ENCODE measurements at regions not wholly inside any gene's neighbourhood (a gene's known extent, or its start where the extent isn't known, plus 50 kb on each side); places are given as distances from the start of the nearest gene placed in this dataset.
"Not testable (repeated sequence)": the region's sequence is repeated elsewhere in the genome, so short reads cannot be mapped to it uniquely, and the experiment has no call there.

DNA sequence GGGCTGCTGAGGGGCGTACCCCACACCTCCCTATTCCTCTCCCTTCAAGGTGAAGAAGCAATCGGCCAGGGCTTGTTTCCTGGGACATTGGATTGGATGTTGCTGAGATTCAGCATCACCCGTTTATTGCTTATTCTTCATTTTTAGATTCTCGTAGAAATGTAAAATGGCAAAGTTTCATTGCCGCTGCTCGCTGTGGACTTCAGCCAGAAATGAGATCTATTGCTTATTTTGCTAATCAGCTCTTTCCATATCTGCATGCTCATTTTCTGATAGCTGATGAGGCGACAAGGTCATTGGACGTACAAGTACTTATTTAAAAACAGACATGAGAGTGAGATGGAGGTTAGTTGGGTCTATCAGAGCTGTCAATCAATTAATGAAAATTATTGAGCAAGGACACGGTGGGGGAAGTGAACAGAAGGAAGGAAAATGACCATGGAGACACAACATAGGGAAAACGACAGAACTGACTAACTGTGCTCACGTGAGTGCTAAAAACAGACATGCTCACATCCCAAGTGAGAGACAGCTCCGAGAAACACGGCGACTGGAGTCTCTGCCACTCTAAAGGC is 471.2 kb downstream of the NR2F2 start:
- in situ Hi-C loops (cut with HindIII; ENCODE audit: low pct_unique_long_range_greater_than_20kb, low sequenced_read_pairs) = no loop called here
- DNase-seq (ENCODE audit: low read depth) = no peak

- DNase-seq (ENCODE audit: low read depth) = no peak
- in situ Hi-C loops (cut with HindIII; ENCODE audit: low pct_unique_long_range_greater_than_20kb, low sequenced_read_pairs) = no loop called here
Measured at GRCh38 chr15:96802611-96803255, 472.2 kb downstream of the NR2F2 start.

DNA sequence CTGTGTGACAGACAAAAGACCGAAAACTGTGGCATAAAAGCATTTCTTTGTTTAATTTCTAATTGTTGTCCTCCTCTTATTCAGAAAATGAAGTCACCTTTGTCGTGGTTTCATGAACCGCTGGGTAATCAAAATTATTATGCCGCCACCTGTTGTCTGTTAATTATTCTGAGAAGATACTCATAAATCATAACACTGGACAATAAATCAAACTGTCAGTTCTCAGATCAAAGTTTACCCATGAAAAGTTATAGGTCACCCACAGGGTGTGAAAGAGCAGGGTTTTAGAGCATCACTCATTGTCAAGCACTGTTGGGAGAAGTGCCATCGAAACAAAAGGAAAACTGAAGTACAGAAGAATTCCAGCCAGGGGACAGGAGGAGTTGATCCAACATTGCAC is 474.3 kb downstream of the NR2F2 start:
- in situ Hi-C loops (cut with HindIII; ENCODE audit: low pct_unique_long_range_greater_than_20kb, low sequenced_read_pairs) = no loop called here

DNA sequence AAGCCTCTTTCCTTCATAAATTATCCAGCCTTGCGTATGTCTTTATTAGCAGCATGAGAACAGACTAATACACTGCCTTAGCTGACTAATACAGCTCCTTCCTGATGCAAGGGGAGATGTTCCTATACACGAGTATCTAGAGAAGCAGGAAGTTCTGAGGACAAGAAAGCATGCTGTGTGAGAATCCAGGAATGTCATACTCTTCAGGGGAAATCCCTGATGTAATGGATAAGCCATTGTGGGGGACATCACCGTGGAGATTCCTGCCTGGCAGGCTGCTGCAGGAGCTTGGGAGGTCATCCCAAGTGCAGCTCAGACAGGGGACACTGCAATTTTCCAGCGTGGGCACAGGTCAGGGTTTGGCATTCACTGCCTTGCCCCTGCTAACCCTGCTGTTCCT is 476.9 kb downstream of the NR2F2 start:
- in situ Hi-C loops (cut with HindIII; ENCODE audit: low pct_unique_long_range_greater_than_20kb, low sequenced_read_pairs) = no loop called here
- DNase-seq (ENCODE audit: low read depth) = peak; percentile 66

More for the DNA sequence above, 474.3 kb downstream of the NR2F2 start:
- DNase-seq (ENCODE audit: low read depth) = no peak

GRCh38 chr15:96817900-96818299 is 487.4 kb downstream of the NR2F2 start:
- in situ Hi-C loops (cut with HindIII; ENCODE audit: low pct_unique_long_range_greater_than_20kb, low sequenced_read_pairs) = no loop called here
- no peak for DNase-seq (ENCODE audit: low read depth)

DNA sequence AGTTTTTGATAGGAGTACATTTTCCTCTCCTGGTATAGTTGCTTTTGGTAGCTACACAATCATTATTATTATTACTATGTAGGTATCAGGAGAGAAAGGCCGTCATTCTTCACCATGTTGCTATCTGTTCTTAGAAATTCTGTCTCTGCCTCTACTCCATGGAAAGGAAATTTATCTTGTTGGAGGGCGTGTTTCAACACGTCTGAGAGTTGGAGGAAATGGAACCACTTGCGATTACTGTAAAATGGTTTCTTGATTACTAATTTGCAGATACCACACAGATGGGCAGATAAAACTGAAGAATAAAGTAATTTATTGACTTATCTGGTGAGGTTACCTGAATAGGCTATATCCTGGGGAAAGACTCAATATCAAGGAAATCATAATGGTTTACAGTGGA is 488.4 kb downstream of the NR2F2 start:
- DNase-seq (ENCODE audit: low read depth) = no peak
- in situ Hi-C loops (cut with HindIII; ENCODE audit: low pct_unique_long_range_greater_than_20kb, low sequenced_read_pairs) = no loop called here

DNA sequence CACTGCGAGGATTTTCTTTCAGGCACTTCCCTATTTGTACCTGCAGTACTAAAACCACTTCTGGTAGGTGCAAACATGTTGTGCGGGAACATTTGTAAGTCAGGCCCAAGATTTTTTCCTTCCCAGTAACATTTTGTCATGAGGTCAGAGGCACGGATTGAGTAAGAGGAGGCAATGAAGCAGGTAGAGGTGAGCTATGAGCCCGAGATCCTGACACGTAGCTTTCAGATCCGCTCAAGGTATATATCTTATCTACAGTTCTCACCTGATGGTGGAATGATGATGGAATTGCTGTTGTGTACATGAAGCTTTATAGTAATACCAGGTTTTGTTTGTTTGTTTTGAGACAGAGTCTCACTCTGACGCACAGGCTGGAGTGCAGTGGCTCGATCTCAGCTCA is 497.5 kb downstream of the NR2F2 start:
- DNase-seq (ENCODE audit: low read depth) = no peak
- in situ Hi-C loops (cut with HindIII; ENCODE audit: low pct_unique_long_range_greater_than_20kb, low sequenced_read_pairs) = no loop called here

GRCh38 chr15:96837241-96837970 is 506.9 kb downstream of the NR2F2 start:
- DNase-seq (ENCODE audit: low read depth) = no peak
- in situ Hi-C loops (cut with HindIII; ENCODE audit: low pct_unique_long_range_greater_than_20kb, low sequenced_read_pairs) = no loop called here

DNA sequence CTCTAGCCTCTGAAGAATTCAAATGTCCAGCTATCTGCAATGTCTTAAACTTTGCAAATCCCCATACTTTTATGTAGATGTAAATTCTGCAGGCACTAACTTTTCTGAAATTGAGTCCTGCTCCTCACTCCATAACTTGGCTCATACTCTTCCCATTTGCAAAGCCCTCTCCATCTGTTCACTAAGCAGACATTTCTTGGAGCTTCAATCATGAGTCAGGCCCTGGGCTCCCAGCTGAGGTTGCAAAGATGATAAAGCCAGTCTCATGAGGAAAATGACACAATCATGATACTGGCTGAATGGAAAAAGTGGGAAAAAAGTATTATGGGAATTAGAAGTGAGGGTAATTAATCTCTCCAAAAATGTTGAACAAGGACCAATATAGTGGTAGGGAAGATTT is 507.6 kb downstream of the NR2F2 start:
- no peak for DNase-seq (ENCODE audit: low read depth)
- in situ Hi-C loops (cut with HindIII; ENCODE audit: low pct_unique_long_range_greater_than_20kb, low sequenced_read_pairs) = no loop called here

DNA sequence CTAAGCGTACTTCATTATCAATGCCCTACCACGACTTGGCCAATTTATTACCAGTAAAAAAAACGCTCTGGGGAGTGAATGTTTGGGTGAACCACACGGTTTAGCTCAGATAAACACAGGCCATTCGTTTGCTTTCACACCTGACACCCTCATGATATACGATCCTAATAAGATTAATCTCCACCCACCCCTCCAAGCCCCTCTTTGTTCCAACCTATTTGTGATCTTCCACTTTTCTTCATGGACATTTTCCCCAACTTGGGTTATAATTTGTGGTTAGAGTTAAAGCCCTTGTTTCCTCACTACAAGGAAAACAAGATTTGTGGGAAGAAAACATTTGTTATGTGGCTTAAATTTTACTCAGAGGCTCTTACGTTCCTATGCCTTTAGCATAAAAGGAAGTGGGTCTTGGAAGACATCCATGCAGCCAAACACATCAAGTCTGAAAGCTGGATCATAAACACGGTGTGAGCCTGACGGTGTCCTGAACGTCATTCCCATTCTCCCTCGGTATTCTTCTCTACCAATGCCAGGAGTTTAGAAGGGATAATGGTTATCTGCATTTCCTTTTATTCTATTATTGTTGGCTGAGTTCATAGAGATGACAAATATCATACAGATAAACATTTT is 518.9 kb downstream of the NR2F2 start:
- no peak for DNase-seq (ENCODE audit: low read depth)
- in situ Hi-C loops (cut with HindIII; ENCODE audit: low pct_unique_long_range_greater_than_20kb, low sequenced_read_pairs) = no loop called here

DNA sequence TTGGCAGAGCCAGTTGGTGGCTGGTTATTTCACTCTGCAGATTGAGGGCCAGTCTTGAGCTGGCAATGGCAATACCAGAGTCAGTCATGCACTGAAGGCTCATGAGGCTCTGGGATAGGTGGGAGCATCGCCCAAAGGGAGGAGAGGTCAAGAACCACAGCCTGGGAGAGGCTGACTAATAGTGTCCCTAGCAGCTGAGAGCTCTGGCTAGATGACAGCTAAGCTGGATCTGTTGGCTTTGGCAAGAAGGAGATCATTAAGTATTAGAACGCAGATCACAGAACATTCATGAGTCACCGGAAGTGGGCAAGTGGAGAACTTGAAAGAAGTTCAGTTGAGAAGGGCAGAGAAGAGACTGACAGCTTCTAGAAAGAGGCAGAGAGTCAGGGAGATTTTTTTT is 521.1 kb downstream of the NR2F2 start:
- in situ Hi-C loops (cut with HindIII; ENCODE audit: low pct_unique_long_range_greater_than_20kb, low sequenced_read_pairs) = no loop called here
- DNase-seq (ENCODE audit: low read depth) = peak; percentile 87

DNA sequence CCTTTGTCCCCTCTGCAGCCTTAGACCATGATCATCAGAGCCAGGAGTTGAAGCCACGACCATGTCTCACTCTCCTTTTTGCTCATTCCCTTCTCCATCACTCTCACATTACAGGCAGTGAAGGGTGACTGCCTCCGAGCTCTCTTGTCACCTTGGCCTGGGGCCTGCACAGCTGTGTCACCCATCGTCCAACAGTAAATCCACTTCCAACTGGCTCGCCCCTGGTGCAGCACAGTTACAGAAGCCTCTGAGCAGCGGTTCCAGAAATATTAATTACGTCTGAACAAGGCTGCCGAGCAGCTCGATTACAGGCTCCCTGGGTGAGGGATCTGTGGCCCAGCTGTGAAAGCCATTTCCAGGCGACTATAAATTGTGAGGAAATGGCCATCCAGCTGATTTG is 528.2 kb downstream of the NR2F2 start:
- DNase-seq (ENCODE audit: low read depth) = no peak
- in situ Hi-C loops (cut with HindIII; ENCODE audit: low pct_unique_long_range_greater_than_20kb, low sequenced_read_pairs) = no loop called here

GRCh38 chr15:96860741-96861140 is 530.2 kb downstream of the NR2F2 start:
- in situ Hi-C loops (cut with HindIII; ENCODE audit: low pct_unique_long_range_greater_than_20kb, low sequenced_read_pairs) = no loop called here
- DNase-seq (ENCODE audit: low read depth) = no peak

DNA sequence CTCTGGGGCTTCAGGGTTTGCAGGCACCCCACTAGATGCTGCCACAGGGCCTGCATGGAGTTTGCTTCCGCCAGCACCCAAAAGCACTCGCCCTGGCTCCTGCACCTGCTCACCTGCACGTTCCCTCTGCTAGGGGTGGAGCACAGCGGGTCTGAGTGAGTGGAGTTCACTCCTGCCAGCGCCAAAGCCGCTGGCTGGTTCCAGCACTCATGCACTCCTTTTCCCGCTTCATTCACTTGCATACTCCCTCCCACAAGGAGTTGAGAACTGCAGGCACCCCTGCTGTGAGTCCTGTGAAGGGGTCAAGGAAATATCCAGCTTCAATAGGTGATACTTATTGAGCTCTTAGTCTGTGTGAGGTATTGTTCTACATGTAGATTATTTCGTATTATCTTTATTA is 537.5 kb downstream of the NR2F2 start:
- in situ Hi-C loops (cut with HindIII; ENCODE audit: low pct_unique_long_range_greater_than_20kb, low sequenced_read_pairs) = no loop called here
- no peak for DNase-seq (ENCODE audit: low read depth)

DNA sequence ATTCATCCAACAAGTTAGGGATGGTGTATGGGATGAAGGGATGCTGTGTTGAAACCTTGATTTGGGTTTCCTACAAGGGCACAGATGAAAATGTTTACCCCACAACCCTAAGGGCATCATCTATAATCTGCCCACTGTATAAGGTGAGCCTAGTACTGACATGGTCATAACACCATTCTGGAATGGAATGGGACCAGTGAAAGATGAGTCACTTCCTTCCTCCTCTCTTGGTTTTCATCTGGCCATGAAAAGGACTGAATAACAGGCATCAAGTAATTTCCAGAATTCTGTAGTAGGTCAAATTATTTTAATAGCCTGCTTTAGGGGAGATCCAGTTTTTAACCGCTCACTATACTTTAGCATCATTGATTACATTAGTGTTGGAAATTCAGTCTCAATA is 538.6 kb downstream of the NR2F2 start:
- no peak for DNase-seq (ENCODE audit: low read depth)
- in situ Hi-C loops (cut with HindIII; ENCODE audit: low pct_unique_long_range_greater_than_20kb, low sequenced_read_pairs) = no loop called here

DNA sequence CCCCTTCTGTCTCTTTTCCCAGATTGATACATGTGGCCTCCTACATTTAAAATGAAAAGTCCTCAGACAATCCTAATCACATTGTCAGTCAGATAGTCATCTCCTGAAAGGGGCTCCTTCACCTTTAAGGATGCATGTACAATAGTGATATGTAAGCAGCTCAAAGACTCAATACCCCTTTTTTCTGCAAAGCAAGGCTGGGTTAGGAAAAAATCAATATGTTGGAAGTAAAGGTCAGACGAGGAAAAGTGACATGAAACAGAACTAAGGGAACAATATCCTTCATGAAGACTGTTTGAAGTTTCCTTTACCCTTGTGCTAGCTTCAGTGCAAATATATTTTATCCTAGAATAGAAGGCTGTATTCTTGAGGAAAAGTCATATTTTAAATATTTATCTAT is 539.3 kb downstream of the NR2F2 start:
- in situ Hi-C loops (cut with HindIII; ENCODE audit: low pct_unique_long_range_greater_than_20kb, low sequenced_read_pairs) = no loop called here

DNA sequence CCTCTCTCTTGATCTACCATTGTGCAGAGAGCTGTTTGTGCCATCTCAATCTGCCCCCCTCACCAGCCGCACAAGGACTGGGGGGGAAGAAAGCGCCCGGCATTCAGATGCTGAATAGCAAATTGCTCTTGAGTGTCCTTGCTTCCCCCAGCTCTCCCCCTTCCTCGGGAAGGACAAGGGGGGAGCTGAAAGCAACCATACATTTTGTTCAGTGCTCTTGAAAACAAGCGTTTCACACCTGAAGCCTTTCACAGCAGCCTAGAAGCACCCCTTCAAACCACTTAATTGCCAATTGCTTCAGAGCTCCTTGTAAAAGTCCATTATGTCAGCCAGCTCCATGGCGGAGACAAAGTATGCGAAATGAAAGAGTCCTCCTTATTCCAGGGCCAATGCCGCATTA is 540.1 kb downstream of the NR2F2 start:
- in situ Hi-C loops (cut with HindIII; ENCODE audit: low pct_unique_long_range_greater_than_20kb, low sequenced_read_pairs) = no loop called here
- no peak for DNase-seq (ENCODE audit: low read depth)

More for the DNA sequence above, 539.3 kb downstream of the NR2F2 start:
- DNase-seq (ENCODE audit: low read depth) = no peak

GRCh38 chr15:96877442-96877841 is 546.9 kb downstream of the NR2F2 start:
- in situ Hi-C loops (cut with HindIII; ENCODE audit: low pct_unique_long_range_greater_than_20kb, low sequenced_read_pairs); DNase-seq (ENCODE audit: low read depth): not testable (repeated sequence)

- DNase-seq (ENCODE audit: low read depth) = no peak
- in situ Hi-C loops (cut with HindIII; ENCODE audit: low pct_unique_long_range_greater_than_20kb, low sequenced_read_pairs) = no loop called here
Measured at GRCh38 chr15:96878129-96878528, 547.6 kb downstream of the NR2F2 start.
